Activated CD4-positive, alpha-beta T cell treated with anti-CD3 and anti-CD28 coated beads, Interleukin-10, Interleukin-2, amounts not matched to agents 100 ng/mL and 50 ng/mL, durations not matched to agents 16 hours and 8 hours (primary cell): ENCODE measurements at regions not wholly inside any gene's neighbourhood (a gene's known extent, or its start where the extent isn't known, plus 50 kb on each side); places are given as distances from the start of the nearest gene placed in this dataset.

Experiments
- DNase-seq: peaks from one replicate; pipeline ENCODE4 v3.0.0-alpha.2; 2020

DNA sequence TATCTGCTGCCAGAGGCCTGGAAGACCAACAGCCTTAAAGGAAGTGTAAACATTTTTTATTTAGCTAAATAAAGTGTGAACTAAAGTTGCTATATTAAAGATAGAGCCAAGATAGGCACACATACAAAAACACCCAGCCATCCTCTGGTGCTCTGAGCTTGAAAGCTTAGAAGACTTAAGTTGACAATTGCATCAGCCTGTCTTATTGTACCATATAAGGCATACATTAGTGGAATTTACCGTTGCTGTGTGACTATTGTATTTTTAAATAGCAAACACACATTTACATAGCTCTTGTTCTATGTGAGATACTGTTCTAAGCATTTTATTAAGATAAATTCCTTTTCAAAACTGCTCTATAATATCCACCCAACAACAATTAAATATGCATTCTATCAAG lies 736.6 kb upstream of the ZEB2 start:
- DNase-seq: no peak

DNA sequence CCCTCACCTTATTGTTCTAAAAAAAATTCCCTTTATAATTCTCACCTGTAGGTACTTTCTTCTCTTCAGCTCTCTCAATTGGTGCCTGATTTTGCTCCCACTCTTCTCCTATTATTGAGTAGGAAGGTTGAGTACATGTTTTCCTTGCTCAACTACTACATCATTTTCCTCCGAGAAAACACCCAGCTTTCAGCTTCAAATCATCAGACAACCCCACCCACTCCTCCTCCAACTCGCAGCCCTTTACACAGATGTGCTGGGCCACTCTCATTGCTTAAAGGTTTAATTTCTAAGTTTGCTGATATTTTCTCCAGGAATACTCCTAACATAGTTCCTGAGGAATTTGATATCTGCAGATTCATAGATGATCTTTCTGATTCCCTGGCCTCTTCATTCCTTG lies 734.4 kb upstream of the ZEB2 start:
- DNase-seq: no peak

DNA sequence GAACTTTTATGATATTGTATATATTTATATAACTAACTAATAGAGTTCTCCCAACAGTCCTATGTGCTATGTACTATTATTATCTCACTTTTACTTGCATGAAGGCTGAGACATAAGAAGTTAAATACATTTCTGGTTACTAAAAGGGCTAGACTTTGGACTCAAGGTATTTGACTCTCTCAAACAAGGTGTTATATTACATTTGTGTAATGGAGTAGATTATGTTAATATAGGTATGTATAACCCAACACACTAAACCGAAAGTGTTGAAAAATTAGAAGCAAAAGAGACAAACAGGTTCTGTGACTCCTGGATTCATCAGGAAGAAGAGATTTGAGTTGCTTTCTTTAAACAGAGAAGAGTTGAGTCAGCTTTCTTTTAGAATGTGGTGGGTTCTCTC lies 733.6 kb upstream of the ZEB2 start:
- DNase-seq: no peak

DNA sequence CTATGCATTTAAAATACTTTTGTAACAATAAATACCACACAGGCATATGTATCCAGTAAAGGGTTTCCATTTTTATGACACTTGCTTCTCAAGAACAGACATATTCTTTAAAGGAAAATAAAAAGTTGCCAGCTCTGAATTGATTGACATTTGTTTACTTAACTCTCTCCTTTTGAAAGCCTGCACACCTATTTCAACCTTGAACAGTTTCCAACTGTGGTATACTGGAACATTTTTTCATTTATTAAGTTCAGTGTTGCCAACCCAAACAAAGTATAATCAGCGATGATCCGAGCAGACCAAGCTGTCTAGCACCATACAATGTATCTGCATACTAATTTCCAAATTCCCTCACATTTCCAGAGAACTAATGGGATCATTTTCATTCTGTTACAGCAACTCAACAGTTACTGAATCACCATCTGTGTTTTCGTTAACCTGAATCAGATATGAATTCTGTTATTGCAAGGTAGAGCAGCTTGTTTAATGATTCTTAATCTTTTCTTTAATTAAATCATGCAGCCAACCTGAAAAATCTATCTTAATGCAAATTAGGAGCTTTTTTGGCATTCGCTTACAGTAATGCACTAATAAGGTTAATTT lies 725.5 kb upstream of the ZEB2 start:
- no peak for DNase-seq

DNA sequence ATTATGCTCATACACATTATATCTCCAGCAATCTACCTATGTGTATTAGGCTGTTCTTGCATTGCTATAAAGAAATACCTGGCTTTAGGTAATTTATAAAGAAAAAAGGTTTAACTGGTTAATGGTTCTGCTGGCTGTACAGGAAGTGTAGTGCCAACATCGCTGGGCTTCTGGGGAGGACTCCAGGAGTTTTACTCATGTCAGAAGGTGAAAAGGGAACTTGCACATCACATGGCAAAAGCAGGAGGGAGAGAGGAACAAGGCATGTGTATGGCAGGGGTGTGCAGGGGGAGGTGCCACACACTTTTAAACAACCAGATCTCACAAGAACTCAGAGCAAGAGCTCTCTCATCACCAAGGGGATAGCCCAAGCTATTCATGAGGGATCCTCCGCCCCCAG lies 715.4 kb upstream of the ZEB2 start:
- DNase-seq: no peak

DNA sequence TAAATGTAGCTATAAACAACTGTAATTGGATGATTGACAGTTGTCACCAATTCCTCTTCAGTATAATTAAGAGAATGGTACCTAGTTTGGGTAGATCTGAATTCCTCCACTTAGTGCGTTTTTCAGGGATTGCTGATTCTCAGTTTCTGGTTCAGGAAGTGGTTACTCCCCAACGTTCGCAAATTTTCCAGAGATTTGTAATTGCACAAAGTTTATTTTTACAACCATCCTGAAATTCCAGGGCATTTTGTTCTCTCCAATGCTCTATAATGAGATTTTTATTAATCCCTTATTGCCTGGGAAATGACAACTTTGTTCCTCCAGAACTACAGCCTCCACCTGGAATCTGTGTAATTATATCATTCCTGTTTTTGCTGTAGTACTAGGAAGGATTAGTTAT lies 710.6 kb upstream of the ZEB2 start:
- no peak for DNase-seq

DNA sequence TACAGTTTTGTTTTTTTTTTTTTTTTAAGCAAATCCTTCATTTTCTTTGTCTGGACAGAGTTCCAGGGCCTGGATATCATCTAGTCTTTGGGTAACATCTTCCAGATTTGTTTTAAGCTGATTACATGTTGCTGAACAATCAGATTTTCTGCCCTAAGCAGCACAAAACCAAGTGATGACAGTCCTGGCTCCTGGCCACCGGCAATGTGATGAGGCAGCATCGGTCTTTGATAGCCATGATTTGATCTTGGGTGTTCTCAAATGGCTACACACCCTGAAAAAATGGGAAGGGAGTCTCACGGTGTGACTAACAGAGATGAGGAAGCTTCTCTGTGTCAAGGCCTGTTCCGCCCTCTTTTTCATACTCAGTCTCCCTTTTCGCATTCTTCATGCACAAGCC lies 708.6 kb upstream of the ZEB2 start:
- no peak for DNase-seq

DNA sequence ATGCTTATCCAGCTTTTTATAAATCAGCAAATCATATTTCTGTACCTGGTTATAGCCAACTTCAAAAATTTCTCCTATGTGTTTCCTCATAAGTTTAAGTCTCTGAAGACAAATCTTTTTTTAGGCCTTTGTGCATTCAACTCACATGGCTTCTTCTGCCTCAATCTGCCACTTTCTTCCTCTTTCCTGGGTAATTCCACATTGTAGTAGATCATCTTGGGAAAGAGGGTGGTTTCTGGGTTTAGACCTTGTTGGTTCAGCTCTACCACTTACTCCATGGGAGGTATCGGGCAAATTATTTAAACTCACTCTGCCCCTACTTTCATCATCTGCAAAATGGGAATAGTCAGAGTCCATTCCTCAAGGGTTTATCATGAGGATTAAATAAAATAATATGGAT lies 707.0 kb upstream of the ZEB2 start:
- DNase-seq: no peak

DNA sequence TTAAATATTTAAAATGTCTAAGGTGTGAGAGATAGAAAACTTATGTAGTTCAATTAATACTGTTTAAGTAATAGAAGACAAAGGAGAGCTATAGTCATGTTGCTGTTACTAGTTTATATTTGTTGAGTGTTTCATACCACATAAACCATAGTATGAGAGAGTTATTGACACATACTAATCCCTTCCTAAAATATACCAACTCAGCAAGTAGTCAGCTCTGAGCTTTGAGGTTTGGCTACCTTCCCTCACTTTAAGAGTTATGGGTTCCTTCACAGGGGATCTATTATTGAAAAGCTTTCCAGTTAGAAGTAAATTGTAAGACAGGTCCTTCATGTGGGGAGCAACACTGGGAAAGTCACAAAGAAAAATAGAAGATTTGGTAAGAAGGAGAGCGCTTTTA lies 701.6 kb upstream of the ZEB2 start:
- DNase-seq: no peak

DNA sequence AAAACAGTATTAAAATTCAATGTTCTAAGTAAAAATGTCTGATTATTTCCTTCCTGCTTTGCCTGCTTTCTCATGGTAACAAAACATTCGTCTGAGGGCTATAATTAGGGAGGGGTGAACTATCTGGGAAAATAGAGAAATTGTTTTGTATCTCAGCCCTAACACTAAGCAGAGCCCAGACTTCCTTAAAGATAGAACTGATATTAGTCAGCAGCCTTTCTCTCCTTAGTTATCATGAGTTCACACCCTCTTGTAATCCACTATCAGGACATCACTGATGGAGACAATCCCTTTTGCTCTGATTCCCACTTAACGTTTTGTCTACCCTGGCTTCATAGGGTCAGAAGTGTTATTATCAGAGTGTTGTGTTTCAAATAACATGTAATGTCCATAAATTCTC lies 701.1 kb upstream of the ZEB2 start:
- no peak for DNase-seq

DNA sequence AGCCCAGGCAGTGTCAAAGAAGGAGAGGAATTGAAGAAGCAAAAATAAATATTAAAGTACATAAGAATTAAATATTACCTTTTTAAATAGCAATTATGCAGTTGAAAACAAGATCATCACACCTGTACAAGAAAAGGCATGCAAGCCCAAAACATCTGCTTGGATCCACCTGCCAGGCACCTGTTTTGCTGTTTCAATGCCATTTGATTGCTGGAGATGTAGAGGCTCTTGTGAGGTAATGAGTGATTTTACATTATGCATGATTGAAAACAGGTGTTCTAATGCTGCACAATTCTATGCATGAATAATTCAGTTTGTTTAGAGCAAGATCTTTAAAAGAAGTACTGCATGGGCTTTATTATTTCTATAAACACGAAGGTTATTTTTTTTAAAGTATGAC lies 700.6 kb upstream of the ZEB2 start:
- no peak for DNase-seq

DNA sequence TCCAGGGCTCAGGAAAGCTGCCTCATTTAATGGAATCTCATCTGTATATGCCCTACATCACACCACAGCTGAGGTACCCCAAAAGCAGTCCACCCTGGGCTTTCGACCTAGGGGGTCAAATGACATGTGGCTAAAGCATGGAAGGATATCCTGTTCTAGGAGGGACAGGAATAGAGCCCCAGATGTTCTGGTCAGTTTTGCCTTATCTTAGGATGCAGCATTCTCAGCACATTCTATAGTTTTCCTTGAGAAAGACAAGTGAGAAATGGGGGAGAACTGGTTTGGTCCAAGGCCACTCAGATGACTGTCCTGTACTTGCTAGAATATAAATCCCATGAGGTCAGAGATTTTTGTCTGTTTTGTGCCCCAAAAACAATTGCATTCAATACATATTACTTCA lies 688.0 kb upstream of the ZEB2 start:
- no peak for DNase-seq

DNA sequence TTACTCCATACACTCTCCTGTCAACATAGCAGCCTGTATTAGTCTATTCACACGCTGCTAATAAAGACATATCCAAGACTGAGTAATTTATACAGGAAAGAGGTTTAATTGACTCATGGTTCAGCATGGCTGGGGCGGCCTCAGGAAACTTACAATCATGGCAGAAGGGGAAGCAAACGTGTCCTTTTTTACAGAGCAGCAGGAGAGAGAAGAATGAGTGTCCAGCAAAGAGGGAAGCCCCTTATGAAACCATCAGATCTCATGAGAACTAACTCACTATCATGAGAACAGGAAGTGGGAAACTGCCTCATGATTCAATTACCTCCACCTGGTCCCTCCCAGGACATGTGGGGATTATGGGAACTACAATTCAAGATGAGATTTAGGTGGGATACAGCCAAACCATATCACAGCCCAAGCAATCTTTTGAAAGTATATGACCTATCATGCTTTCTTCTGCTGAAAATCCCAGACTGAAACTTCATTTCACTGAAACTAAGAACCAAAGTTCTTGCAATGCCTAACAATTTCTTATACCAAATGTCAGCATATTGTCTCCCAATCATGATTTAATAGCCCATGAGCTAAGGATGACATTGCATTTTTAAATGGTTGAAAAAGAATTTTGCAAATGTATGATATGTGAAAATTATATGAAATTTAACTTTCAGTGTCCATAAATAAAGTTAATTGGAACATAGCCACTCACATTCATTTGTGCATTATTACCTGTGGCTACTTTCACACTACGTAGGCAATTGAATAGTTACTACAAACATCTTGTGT lies 686.8 kb upstream of the ZEB2 start:
- DNase-seq: no peak

DNA sequence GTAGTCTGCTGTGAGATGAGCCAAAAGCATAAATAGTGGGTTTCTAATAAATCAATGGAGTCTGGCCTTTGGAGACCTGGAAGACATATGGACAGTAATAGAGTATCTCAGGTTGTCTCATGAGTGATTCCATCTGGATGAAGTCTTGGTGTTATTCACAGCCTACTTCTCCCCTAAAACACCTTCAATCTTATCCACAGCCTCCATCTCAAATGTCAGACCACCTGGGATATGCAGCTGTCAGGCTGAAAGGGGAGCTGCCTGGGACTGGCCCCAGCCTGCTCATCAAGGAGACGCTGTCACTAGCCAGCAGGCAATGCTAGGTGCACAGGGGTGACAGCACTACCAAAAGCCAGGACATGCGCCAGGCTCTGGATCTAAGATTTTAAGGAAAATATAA lies 684.0 kb upstream of the ZEB2 start:
- no peak for DNase-seq

DNA sequence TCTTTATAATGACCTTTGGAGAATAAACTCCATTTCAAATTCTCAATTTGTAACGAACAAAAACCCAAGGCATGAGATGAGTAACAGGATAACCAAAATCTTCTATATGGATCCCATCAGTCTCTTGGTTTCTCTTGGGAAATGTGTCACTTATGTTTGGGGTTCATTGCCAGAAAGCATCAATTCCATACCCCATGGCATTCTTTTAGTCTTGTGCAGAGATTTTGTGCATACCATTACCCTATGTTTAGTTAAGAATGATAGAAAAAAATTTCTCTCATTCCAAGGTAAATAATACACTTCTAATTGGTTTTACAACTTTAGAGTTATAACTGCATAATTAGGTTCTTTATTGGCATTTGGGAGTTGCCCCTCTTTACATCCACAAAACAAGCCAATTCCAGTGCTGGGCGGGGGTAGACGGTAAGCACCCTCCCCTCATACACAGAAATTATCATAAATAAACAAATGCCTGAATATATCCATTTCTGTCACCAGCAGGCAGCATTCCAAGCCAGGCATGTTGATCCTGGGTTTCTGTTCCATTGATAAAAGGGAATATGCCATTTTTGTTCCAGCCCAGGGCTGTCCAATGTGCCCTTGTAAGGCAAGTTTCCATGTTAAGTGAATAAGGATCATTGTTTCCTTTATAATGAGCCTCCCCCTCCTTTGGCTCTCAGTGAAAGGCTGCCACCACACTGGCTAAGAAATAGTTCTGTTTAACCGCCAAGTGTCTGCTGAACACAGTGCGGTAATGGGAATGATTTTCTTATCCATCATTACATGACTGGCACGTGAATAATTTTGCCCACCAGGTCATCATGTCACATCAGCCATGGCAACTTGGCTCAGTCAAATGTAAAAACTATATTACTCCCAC lies 680.1 kb upstream of the ZEB2 start:
- no peak for DNase-seq

DNA sequence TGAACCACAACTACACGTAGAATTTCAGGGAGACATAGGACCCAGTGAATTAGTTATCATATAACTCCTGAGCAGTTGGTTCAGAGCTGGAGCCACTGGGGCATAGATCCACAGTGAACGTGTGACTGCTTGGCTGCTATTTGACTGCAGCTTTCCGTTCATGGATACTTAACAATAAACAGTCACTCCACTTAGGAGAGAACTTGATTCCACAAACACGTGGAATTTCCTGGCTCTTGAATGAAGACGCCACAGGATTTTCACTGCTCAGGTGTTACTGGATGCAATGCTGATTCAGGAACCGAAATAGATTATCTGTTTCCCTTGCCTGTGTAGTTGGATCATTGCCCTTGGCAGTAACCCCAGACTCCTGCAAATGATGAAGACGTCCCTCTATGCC lies 679.1 kb upstream of the ZEB2 start:
- DNase-seq: no peak

DNA sequence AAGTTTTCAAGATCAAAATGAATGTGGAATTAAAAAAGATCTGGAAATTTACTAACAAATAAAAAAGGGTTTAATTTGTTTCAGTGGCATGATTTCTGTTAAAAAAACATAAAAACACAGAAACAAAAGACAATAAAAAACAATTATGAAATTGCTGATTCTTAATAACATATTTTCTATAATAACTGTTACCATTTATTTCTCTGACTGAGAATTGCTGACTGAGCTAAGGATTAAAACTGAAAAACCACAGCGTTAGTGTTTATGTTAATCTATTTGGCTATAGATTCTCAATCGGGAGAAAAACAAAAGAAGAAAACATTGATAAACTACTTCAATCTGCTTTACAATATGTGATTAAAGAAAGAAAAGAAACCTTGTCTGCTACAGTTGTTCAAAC lies 678.6 kb upstream of the ZEB2 start:
- DNase-seq: no peak

DNA sequence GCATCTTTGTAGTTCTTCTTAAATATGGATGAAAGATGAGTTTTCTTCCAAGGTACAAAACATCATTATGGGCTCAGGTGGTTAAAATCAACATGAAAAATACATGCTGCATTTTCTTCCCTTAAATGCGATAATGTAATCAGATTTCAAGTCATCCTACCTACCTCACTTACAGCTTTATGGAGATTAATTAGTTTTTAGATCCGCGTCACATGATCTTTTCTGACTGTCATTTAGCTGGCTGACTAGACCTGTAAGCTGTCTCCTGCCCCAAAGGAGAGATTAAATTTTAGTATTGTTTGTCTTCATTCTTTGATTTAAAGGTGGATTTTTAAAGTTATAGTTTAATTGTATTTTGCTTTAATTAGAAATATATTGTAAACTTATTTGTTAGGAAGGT lies 678.0 kb upstream of the ZEB2 start:
- DNase-seq: no peak

DNA sequence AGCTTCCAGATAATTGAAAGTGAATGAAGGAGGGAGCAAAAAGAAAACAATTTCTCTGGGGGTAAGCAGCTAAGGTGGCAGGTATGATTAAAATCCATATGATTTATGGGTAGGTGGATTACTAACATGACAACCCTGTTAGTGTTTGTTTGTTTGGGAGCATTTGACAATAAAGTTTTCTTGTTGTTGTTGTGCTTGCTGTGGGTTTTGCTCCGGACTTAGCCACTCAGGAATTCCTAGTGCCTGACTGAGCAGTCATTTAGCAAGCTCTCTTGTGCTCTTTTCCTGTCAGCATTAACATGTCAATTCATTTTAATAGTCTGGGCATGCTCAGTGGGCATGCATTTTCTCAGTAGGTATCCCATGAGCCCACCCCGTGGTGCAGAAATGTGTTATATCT lies 674.8 kb upstream of the ZEB2 start:
- DNase-seq: no peak

DNA sequence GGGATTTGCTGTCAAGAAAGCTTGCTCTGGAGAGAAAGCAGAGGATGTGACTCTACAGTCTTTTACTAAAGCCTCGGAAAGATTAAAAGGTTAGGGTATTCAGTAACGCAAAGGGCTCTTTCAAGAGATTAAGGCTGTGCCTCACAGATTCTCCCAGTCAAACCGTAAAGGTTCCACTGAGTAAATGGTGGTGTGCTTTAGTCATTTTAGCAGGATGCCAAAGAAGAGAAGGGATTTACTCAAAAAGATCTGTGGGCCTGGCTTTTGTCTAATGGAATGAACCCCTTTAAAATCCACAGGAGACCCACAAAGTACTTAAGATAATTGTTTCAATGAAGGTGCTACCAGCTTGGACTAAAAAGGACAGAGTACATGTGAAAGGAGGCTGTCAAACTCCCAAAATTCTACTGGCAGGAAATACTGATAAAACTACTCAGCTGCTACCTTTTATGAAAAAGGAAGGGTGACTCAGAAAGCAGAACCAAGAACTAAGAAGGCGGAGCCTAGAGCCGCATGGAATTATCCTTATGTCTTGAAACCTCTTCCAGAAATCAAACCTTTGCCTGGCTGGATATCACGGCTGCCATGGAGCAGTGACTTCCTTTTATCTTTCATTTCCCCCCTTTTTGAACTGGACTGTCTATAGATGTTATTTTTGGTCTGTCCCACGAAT lies 670.2 kb upstream of the ZEB2 start:
- no peak for DNase-seq

DNA sequence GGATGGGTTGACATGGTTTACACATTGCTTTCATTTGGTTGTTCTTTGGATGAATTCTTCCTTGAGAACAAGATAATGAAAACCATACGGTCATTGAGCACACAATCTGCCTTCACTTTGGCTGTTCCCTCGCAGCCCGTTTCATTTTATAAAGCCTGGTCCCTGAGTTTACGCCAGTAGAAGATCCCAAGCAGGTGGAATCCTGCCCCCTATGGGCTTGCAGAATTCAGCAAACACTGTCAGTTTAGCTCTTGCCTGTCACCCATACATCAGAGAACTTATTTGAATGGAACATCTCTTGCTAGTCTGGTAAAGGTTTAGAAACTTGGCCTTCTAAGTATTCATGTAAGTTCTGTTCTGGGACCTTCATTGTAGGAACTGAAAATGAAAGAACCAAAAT lies 666.4 kb upstream of the ZEB2 start:
- no peak for DNase-seq

DNA sequence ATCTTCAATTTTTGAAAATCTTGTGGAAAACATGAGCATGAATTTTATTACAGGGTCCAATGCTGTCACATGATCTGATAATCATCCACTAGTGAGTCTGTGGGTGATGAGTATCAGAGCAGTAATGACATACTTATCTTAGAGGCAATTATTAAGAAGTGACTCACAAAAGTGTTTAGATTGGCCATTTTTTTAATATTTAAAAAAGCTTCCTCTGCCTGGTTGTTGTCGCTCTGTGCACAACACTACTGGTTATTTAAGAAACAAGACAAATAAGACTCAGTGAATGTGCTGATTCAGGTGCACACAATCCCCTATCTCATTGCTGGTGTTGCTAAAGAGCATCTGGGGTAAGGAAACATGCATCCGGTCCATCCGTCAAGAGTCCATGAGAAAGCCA lies 665.8 kb upstream of the ZEB2 start:
- no peak for DNase-seq
